GM21360 (cell line): ENCODE measurements at regions not wholly inside any gene's neighbourhood (a gene's known extent, or its start where the extent isn't known, plus 50 kb on each side); places are given as distances from the start of the nearest gene placed in this dataset.
"Not testable (repeated sequence)": the region's sequence is repeated elsewhere in the genome, so short reads cannot be mapped to it uniquely, and the experiment has no call there.

Experiments used
- ATAC-seq: cut with Tn5 transposase; IDR thresholded peaks from one replicate; pipeline ENCODE4 v1.9.1; 2021; ENCODE audit warnings: mild to moderate bottlenecking, moderate library complexity; ENCODE audit not compliant: unreplicated experiment

DNA sequence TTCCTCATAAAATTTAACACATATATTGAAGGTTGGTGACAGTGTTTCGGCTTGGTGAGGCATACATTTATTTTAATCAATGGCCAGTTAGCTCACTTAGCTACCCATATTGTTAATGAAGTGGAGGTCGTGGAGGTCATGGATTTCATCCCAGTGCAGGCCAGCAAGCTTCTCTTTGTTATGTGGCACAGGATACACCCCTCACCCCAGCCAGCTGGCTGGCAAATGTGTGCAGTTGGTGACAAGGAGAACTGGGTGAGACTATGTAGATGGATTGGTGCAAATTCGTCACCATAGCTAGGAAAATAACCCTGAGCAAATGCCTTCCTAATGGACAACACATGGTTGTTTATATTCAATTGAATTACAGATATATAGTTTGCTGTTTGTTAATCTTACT is 50.5 kb upstream of the FOXP2 start:
- no peak for ATAC-seq

DNA sequence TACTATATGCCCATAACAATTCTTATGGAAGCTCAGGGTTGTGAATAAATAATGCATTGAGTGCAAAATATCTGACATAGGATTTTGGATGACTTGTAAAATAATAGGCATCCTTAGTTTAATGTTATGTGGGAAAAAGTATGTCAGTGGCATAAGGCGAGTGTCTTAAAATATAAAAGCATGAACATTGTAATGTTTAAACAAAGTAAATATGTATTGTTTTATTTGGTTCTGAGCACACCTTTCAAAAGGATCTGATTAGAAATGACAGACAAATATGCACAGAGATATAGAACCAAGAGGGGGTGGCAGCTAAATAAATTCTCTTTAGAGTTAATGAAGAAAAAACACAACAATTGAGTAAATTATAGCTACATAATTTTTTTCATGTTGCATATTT is 51.3 kb upstream of the FOXP2 start:
- no peak for ATAC-seq

DNA sequence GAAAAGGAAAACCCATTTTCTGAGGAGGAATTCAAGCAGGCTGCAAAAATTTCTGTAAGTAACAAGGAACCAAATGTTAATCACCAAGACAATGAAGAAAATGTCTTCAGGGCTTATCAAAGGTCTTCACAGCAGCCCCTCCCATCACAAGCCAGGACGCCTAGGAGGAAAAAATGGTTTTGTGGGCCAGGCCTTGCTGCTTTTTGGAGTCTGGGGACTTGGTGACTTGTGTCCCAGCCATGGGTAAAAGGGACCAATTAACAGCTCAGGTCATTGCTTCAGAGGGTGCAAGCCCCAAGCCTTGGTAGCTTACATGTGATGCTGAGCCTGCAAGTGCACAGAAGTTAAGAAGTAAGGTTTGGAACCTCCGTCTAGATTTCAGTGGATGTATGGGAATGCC is 55.7 kb upstream of the FOXP2 start:
- no peak for ATAC-seq

DNA sequence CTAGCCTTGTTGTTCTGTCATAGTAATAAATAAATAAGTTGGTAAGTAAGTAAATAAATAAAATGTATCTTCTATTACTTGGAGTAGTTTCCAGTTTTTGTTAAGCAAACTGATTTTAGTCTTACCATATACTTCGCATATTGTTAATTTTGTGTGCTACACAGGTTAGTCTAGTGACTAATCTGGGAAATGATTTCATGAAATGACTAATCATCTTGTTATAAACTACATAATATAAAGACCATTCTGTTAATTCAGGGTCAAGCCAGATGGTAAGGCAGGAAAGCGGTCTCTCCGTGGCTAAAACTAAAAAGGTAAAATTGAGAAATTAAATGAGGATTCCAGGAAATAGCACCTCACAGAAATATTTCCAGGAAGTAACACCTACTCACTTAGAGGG is 58.5 kb upstream of the FOXP2 start:
- no peak for ATAC-seq

DNA sequence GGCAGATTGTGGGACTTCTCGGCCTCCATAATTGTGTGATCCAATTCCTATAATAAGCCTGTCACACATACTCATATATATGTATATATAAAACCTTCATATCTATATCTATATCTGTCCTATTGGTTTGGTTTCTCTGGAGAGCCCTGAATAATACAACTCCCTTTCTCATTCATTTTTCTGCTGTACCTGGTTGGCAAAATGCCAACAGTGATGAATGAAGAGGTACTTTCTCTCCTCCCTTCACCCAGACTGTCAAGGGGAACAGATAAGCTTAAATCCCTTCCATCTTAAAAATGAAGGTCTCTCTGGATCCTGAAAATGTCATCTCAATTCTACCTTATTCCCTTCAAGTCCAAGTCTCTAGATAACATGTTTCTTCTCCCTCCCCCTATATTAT is 60.3 kb upstream of the FOXP2 start:
- no peak for ATAC-seq

DNA sequence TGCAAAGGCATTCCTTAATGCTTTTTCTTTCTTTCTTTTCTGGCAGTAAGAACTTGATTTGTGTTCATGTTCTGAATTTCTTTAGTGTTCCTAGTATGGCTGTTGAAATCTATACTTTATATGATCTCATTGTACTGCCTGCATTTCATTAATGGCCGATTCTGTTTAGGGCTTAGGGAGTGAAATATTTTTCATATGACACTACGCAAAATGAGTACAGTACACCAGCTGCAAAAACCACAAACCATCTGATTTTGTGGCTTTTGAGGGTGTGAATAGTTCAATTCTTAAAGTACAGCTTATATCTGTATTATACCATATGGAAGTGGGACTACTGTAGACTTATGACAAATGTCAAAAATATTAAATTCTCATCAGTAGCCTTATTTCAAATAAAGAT is 69.1 kb upstream of the FOXP2 start:
- ATAC-seq = no peak

DNA sequence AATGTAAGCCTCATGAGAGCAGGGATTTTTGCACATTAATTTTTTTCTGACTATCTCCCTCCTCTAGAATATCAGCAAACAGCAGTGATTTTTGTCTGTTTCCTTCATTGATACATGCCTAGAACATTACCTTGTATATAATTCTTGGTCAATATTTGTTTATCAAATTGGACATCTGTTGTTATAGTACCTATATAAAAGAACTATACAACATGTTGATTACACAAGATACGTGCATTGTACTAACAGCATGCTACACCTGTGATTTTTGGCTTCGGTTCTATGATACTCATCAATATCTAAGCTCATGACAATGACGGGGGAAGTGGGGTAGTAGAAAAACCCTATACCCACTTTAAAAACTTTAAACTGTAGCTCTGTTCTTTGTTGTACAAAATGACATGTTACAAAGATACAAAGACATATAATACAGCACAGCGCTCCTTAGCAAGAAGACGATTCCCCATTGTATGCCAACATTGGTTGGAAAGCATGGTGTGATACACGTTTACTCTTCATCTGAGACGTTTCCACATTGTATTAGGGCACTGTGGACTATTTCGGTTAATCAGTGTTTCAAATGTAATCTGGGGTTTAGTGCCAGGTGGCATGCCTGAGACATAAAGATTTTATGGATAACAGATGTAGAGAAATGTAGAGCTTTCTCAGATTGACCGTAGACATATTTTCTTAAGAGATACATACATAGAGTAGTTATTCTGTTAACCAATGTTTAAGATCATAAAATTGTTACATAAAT is 70.5 kb upstream of the FOXP2 start:
- no peak for ATAC-seq

DNA sequence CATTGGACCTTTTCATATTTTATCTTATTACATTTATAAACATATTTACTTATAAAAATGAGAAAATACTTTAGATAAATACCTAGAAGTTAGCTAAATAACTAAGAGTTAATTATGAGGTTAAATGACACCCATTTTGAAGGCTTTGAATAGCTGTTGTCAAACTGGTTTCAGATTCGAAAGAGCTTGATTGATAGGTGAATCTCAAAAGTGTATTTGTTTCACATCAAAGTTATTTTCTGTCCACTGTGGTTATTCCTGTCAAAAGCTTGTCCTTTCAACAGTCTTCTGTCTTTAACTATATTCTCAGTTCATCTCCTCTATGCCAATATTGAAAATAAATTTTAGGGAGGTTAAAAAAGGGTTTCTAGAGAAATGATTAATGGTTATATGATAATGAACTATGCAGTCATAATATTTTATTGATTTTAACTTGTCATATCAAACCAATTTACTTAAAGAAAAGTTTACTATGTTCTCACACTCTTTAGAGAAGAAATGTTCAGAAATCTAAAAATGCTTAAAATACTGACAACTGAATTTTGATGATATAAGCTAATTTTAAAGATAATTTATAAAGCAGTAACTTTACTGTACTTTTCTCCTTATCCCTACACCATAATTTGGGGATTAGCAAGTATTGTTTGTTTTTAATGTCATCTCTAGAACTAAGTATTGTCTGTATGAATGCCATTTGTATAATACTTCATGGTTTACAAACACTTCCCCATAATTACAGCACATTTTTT is 72.0 kb upstream of the FOXP2 start:
- ATAC-seq = no peak

DNA sequence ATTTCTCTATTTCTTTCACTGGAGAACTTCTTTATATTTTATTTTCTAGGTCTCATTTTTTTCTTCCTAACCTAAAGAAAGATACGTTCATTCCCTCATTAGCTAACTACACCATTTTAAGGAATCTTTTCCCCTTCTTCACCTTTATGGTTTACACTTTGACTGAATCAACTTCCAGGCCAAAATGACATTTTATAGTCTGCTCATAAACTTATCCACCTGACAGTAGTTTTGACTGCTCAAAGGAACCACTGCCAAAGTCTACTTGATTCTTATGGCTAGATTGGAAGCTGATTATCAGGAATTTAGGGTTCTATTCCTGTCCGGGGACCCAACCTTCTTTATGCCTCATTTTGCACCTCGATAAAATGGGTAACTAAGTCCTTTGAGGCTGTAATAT is 73.0 kb upstream of the FOXP2 start:
- no peak for ATAC-seq

DNA sequence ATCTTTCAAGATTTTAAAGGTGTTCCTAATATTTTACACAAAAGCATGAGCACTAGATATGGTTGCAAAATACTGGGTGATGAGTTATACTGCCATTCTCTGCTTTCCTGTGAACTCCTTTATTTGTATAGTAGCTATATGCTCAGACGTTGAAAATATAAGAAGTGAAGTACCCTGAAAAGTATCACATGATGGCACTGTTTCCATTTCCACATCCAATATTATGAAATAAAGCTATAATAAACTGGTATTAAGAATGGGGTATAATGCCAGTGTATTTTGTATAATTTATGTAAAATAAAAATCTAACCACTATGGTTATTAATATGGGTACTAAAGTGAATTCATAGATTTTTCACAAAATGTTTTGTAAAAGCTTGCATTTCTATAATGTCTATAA is 79.6 kb upstream of the FOXP2 start:
- ATAC-seq = no peak

DNA sequence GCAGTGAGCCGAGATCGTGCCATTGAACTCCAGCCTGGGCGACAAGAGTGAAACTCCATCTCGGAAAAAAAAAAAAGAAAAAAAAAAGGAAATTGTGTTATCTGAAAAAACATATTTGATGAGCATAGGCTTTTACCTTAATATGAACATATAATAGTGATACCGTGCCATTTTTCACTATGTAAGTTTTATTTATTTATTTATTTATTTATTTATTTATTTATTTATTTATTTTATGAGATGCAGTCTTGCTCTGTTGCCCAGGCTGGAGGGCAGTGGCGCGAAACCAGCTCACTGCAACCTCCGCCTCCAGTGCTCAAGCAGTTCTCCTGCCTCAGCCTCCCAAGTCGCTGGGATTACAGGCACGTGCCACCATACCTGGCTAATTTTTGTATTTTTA is 85.2 kb upstream of the FOXP2 start:
- ATAC-seq = not testable (repeated sequence)

DNA sequence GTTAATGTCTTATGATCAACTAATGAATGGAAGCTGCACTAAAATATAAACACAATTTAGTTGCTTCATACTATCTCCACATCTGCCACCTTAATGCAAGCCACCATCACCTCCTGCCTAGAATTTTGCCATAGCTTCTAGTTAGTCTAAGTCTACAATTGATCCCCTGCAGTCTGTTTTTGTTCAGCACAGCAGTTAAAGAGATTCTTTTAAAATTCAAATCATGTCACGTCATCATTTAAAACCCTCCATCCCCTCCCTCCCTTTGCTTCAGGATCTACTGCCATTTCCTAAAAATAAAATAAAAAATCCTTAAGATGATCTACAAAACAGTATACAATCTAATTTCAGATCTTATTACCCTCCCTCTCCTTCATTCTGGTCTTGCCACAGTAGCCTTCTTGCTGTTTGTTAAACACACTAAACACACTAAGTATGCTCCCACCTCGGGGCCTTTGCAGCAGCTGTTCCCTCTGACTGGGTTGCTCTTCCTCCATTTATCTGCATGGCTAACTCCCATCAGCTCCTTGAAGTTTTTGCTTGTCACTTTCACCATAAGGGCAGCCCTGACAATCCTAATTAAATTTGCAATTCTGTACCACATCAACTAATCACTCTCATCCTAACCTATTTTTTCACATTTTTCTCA is 97.0 kb upstream of the FOXP2 start:
- ATAC-seq = no peak

DNA sequence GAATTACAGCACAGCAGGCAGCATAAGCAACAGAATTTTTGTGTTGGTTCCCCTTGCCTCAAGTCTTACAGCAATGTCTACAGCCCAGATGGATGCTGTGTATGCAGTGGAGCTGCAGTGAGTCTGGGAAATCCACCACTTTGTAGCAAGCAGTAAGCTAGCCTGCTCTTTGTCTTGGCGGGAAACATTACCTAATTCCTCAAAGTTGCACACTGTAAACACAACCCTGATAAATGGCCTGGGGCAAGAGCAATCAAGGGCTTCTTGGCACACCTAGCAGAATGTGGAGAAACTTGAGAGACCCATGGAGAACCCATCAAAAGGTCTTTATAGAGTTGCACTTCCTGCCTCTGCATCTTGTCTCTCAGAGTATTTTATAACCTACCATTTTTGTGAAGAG is 102.0 kb upstream of the FOXP2 start:
- ATAC-seq = no peak

DNA sequence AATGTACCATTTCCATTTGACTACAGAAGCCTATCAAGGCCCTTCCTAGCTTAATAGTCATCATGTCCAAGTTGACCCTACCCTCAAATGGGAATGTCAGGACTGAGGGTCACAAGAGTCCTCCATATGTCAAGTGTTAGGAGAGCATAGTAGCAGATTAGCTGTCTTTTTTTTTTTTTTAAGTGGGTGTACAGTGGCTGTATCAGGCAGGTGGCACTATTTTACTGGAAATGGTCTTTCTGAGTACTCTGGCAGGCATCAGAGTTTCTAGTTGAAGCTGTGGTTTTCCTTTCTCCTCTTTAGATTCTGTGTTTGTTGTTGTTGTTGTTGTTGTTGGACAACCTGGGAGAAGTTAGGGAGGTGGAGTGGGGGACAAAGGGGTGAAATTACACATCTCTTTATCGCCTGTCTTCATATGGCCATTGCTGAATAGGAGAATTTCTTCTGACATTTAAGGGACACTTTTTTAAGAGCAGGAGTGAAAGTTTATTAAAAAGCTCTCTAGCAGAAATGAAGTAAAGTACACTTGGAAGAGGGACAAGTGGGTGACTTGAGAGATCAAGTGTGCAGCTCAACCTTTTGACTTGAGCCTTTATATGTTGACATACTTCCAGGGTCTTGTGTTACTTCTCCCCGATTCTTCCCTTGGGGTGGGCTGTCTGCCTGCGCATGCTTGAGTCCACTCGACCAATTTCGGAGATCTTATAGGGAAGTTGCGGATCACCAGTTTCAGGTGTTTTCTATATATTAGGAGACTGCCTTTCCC is 104.1 kb upstream of the FOXP2 start:
- ATAC-seq = no peak

DNA sequence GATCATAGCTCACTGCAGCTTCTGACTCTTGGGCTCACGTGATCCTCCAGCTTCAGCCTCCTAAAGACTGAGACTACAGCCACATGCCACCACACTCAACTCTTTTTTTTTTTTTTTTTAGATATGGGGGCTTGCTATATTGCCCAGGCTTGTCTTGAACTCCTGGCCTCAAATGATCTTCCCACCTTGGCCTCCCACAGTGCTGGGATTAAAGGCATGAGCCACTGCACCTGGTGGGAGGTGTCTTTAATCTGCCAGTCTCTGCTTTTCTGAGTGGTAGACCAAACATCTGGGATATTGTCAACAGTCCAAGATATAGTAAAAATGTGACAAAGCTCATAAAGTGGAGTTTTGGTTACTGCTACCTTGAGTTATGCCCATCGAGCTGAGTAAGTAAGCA is 104.9 kb upstream of the FOXP2 start:
- no peak for ATAC-seq

DNA sequence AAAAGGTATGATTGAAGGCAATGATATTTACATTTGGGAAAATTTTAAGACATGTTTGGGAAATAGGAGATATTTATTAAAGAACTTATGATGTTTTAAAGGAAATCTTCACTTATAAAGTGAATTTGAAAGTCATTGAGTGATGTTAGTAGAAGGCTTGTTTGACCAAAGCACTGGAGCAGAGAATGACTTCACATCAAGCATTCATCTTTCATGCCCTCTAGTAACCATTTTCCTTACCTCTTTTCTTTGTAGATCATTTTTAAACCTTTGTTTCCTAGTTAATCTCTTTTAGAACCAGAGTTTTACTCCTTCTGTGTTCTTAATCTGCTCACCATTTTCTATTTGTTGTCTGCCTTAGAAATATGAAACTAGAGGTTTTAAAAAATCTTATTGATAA is 111.3 kb upstream of the FOXP2 start:
- ATAC-seq = no peak

DNA sequence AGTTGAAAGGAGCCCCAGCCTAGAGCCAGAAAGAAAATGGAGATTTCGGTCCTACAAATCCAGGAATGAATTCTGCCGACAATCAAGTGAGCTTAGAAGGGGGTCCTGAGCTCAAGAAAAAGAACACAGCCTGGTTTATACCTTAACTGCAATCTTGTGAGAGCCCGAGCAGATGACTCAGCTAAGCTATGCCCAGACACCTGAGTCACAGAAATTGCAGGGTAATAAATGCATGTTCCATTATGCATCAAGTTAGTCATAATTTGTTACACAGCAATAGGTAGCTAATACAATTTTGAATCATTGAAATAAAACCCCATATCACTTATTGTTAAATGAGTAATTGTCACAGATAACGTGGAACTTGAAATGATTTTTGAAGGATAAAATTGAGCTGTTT is 111.8 kb upstream of the FOXP2 start:
- no peak for ATAC-seq

DNA sequence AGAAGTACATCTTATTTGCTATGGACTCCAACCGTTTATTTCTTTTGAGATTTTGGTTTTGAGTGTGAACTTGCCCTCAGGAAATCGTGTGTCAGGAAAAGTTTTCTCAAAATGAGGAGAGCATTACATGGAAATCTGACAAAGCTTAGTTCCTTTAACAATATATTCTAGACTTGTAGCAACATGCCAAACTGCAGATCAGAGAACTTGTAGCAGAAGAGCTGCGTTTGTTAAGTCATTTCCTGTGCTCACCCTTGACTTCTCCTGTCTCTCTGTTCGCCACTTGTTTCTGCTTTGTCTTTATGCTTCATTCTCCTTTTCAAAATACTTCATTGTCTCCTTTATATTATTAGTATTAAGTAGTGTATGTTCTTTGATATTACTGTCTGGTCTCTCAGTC is 116.6 kb upstream of the FOXP2 start:
- no peak for ATAC-seq

DNA sequence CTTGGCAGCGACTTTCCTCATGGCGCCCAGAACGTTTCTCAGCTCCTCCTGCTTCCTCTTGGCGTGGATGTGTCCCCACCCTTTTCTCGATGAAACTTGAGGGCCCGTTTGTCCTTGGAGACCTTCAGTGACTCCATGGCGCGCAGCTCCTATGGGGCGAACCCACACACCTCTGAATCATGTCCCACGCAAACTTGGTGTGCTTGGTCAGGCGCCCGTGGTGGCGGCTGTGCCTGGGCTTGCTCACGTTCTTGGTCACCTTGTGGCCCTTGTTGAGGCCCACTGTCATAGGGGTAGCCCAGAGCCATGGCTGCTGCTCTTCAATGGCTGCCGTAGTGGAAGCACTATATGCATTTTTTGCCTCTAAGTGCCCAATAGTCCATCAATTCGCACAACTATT is 117.5 kb upstream of the FOXP2 start:
- no peak for ATAC-seq

DNA sequence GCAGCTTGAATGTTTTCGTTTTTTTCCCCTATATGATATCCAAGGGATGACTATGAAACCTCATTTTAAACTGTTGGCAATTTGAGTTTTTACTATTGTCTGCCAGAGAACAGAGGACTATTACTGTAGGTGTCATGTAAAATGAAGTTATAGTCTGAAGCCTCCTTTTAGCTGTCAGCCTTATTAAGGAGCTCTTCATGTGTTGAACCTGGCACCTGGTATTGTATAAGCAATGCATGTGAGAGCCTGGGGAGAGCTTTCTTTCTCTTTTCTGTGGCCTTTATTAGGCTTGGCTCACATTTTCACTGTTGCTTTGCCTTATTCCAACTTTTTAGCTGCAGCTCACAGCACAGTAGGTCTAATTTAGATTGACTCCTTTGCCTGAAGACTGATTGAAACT is 119.1 kb upstream of the FOXP2 start:
- no peak for ATAC-seq

DNA sequence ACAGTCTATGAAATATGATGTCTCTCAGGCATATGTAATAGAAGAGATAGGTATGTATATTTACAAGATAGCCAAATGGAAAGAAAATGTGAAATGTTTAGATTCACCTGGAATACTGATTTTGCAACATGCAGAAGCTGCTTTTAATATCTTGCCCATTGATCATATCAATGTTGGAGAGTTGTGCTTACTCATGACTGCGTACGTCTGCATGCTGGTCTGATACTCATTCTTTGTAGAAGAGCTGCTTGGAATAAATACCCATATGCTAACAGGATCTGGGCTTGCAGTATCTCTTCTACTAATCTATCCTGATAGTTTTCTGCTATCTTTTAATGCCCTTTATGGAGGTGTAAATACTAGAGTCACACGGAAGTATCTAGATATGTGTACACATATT is 120.6 kb upstream of the FOXP2 start:
- no peak for ATAC-seq
